GM20431 (cell line): ENCODE measurements at regions not wholly inside any gene's neighbourhood (a gene's known extent, or its start where the extent isn't known, plus 50 kb on each side); places are given as distances from the start of the nearest gene placed in this dataset.

Source experiments
- in situ Hi-C: fragments of 300-500 bp; cut with MseI, MboI; formaldehyde crosslinking; loops from one replicate; pipeline ENCODE4 v1.15.0; 2020; ENCODE audit warnings: low sequenced_read_pairs; ENCODE audit not compliant: unreplicated experiment

DNA sequence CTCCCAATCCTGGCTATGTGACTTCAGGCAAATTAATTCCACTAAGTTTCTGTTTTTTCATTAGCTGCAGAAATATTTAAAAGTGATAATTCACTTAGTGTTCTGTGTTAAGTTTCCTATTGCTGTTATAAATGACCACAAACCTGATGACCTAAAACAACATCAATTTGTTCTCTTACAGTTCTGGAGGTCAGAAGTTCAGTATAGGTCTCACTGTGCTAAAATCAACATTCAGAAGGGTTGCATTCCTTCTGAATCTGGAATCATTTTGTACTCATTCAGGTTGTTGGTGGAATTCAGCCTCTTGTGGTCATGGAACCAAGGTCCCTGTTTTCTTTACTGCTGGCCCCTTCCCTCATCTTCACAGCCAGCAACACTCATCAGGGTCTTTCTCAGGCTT is 254.1 kb downstream of the CNTN3 start:
- in situ Hi-C loops, result no loop called here

DNA sequence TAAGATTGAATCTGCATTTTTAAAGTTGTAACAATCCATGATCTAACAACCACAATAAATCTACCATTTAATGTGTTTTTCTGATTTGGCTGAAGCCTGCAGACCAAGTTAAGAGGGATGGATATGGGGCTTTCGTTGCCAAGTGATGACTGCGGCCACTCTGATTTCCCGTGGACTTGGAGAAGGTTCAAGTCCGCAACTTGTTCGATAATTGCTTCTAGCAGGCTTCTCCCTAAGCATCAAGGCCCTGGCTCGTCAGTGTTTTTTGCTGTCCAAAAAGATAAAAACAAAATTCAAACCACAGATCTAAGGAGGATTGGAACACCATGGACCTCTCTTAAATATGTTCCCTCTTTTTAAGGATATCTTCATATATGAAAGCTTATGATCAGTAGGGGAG is 256.6 kb downstream of the CNTN3 start:
- in situ Hi-C loops, result no loop called here

DNA sequence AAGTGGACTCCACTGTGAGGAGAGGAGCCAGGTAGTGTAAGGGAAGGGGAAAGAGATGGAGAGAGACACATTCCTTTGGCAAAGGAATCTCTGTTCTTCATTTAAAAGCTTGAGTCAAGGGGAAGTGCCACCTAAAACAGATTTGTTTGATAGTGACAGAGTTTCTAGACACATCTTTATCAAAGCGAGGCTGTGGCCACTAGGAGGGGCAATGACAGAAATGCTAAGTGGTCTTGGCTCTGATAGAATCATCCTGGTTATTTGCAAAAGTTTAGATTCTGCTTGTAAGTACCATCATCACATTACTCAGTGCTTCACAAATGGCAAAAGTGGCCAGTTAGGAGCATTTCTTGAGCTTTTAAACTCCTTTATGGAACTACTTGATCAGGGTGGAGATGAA is 261.4 kb downstream of the CNTN3 start:
- in situ Hi-C loops, result no loop called here

DNA sequence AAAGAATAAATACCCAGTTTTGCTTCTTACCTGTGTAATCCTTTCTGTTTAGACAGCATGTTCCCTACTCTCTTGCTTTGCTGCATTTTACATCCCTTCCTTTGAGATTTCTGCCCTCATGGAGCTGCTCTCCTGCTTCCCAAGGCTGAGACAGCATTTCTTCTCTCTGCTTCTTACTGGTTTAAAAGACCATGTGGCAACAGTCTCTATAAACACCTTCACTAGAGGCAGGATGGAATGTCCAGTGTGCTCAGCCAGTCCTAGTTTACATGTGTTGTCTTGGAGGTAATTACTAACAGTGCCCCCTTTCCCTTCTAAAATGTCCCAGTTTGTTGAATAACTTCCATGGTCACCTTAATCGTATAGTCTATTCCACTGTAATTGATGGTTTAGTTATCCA is 262.3 kb downstream of the CNTN3 start:
- in situ Hi-C loops, result no loop called here

DNA sequence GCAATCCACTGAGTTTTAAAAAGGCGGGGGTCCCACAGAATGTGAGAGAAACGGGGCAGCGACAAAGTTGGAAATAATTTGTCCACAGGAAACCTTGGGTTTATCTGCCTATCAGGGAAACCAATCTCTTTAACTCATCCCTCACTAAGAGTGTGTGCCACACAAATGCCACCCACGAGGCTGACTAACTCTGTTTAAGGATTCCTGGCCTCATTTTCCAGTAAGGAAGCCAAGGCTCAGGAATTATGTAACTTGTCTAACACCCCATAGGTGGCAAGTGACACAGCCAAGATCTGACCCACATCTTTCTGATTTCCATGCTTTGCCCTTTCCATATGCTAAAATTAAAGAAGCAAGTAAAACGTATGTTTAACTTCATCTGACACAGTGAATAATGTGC is 263.2 kb downstream of the CNTN3 start:
- in situ Hi-C loops, result no loop called here

DNA sequence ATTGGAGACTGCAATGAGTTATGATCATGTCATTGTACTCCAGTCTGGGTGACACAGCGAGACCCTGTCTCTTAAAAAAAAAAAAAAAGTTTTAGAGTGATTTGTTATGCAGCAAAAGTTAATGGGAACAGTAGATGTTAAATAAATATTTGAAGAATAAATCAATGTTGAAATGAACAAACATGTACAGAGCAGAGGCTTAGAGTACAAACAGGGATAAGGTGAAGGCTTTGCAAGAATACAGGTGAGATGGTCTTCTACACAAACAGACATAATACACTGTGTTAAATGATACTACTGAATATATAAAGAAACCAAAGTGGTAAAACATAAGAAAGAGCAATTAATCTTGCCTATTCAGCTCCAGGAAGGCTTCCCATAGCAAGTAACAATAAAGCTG is 265.4 kb downstream of the CNTN3 start:
- in situ Hi-C loops, result no loop called here

DNA sequence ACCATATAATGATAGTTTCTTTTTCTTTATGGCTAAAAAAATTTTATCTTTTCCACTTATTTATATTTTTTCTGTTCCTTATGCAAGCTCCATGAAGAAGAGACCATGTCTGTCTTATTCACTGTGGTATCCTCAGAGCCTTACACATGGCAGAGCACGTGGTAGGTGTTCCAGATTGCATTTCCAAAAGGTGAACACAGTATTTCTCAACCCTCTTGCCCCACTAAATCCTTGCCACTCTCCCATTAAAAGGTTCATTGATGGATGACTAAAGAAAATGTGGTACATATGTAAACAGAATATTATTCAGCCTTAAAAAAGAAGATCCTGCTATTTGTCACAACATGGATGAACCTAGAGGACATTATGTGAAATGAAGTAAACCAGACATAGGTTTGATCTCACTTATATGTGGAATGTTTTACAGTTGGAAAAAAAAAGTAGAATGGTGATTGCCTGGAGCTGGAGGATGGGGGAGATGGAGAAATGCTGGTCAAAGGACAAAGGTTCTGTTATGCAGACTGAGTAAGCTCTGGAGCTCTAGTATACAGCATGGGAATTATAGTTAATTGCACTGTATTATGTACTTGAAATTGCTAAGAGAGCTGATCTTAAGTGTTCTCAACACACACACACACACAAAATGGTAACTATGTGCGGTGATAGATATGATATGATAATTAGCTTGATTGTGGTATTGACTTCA is 266.7 kb downstream of the CNTN3 start:
- in situ Hi-C loops, result no loop called here

DNA sequence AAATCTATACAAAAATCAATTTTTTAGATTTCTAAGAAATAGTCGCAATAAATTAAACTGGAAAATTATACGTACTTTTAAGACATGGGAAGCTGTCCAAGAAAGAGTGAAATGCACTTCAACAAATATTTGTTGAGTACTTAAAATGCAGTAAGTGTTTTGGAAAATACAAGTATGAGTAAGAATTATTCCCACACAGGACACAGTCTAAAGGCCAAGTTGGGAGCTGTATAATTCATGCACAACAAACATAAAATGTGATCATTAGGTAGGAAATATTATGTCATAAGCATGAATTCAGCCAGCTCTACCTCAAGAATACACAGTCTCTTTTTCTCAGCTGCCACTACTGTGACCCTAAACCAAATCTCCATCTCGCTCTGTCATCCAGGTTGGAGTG is 267.6 kb downstream of the CNTN3 start:
- in situ Hi-C loops, result no loop called here

DNA sequence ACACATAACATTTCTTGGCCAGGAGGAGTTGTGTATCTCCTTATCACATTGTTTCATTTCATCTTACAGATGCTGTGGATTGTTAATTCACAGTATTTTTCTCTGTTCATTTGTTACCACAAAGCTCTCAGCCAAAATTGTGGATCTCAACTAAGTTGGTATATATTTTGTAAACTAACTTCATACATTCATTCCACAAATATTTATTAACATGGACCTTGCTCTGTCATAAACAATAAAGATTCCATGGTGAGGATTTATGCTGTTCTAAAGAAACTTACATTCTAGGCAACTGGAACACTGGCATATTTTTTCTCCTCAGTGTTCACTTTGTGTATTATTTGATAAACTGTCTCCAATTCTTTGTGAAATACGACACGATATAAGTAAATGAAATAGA is 268.8 kb downstream of the CNTN3 start:
- in situ Hi-C loops, result no loop called here

DNA sequence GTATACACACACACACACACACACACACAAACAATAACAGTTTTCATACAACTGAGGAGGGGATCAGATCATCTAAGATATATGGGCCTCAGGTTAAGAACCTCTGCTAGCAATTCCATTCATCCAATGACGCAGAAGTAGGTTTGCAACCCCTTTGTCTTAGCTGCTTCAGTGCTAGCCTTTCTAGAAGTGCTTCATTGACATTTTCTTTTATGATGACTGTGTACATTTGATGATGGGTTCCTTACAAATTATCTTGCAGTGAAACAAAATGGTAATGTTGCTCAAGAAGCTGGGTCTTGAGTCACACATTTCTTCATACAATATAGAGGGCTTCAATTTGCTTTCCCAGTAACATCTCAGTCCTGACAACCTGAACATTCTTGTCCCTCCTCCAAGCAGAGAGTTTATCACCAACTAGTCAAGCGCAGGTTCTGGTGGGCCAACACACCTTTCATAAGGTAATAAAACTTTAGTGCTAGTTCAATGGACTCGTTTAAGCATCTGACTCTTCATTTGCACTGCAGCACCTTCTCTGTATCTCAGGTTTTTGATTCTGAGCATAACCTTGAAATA is 269.5 kb downstream of the CNTN3 start:
- in situ Hi-C loops, result no loop called here

DNA sequence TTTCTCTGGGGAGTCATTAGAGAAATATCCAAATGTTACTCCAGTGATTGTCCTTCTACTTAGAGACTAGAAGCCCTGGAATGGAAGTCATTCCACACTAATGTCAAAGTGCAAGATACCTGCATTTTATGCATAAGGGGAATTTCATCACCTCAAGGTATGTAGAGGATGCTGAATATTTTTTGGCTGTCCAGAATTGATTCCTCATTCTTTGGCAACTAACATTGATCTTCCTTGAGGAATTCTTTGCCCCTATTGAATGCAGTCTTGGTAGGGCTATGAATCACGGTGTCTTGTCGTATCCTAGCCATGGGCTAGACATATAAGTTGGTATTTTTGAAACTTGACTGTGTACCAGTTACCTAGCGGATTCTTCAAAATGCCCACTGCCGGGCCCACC is 271.1 kb downstream of the CNTN3 start:
- in situ Hi-C loops, result no loop called here

DNA sequence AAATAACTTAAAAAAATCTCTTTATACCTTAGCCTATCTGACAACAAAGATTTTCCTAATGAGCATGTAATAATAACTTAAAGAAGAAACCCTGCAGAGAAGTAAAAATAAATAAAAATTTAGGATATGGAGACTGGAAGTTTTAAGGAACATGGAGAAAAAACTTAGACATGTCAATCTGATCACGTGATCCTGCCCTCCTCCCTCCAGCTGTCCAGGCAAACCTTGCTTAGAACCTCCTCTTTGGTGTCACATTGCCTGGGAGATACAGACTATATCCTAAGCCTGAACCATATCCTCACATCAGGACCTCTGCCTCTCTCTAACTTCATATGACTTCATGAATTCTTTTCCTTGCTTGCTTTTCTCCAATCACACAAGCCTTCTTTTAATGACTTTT is 275.5 kb downstream of the CNTN3 start:
- in situ Hi-C loops, result no loop called here

DNA sequence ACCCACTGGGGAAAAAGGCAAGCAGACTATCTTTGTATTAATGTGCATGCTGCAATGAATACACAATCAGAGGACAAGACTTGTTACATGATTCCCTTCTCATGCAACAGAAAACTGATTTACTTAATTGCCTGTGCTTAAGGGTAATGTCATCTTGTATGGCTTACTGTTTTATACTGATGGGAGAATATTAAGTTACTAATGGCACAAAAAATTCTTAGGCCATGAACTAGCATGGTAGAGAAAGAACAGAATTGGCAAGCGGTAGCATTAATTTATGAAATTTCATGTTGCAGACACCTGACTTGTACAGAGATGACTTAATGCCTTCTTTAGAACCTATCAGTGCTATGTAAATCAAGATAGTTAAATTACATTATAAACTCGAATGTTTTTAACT is 282.3 kb downstream of the CNTN3 start:
- in situ Hi-C loops, result no loop called here

DNA sequence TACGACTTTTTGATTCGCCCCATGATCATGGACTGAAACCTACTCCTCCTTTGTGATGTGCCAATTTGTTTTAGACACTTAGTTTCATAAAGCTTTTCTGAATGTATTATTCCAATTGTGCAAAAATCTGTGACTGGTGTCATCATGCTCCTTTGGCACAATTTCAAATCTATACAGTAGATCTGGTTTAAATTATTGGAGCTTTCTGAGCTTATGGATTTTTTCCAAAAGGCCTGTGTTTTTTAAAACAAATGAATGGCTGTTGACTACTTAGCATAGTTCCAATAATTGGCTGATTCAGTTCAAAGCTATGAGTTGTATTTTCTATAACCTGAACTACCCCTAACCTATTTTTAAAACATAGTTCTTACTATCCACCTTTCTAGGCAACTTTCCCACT is 282.7 kb downstream of the CNTN3 start:
- in situ Hi-C loops, result no loop called here

DNA sequence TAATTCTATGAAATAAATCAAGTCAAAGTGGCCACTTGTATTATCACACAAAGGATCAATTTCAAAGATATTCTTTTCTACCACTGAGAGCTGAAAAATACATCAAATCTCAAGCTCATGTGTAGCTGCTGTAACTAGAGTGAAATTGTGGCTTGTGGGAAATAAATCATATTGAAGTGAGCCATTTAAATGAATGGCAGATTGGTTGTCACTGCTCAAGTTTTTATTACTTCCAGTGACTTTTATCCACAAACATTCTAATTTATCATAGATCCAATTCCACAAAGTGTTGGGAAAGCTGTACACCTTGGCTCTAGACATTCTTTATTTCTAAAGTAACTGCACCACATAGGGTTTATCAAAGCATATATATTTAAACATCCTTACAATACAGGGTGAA is 285.4 kb downstream of the CNTN3 start:
- in situ Hi-C loops, result no loop called here

DNA sequence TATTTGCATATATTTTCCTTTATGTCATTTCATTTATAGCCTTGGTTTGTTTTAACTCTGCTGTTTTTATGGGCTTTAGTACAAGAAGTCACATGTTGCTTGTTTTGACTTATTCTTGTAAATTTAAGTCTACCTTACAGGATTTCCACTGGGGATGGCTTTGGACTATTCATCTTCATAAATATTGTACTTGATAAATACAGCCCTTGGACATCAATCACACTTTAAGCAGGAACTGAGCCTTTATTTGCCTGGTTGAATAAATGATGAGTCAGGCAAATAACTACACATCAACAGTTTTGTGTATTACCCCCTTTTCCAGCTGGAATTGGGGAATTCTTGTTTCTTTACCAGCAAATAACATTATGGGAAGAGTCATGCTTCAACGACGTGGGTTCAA is 286.0 kb downstream of the CNTN3 start:
- in situ Hi-C loops, result no loop called here

DNA sequence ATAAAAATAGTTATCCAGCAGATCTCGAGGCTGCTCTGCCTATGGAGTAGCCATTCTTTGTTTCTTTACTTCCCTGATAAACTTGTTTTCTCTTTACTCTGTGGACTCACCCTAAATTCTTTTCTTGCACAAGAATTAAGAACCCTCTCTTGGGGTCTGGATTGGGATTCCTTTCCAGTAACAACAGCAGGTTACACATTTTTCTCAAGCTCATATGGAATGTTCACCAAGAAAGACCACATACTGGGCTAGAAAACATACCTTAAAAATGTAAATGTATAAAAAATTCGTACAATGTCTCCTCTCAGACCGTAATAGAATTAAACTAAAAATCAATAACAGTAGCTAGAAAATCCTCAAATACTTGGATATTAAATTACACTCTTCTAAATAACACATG is 299.2 kb downstream of the CNTN3 start:
- in situ Hi-C loops, result no loop called here

DNA sequence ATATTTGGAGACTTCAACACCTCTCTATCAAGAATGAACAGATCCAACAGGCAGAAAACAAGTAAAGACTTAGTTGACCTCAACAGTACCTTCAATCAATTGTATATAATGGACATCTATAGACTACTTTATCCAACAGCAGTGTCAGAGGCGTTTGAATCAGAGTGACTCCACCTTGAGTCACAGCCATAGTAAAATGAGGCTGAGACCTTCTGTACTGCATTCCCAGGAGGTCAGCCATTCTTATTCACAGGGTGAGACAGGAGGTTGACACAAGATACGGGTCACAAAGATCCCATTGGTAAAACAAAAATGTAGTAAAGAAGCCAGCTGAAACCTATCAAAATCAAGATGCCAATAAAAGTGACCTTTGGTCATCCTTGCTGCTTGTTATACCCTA is 299.8 kb downstream of the CNTN3 start:
- in situ Hi-C loops, result no loop called here

DNA sequence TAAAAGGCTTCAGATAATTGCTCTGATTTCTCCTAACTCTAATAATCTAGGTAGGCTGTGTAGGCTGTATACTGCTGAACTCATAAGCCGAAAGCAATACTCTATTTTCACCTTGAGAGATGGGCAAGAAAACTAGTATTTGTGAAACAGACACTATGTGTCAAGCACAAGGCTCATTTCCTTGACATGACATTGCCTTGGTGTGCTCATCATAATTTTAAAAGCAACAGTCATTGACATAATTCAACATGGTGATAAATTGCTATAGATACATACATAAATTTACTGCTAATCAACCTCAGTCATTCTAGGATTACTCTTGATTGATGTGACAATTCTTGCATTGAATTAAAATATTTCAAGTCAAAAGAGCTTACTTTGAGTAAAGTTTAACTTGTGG is 304.7 kb downstream of the CNTN3 start:
- in situ Hi-C loops, result no loop called here

DNA sequence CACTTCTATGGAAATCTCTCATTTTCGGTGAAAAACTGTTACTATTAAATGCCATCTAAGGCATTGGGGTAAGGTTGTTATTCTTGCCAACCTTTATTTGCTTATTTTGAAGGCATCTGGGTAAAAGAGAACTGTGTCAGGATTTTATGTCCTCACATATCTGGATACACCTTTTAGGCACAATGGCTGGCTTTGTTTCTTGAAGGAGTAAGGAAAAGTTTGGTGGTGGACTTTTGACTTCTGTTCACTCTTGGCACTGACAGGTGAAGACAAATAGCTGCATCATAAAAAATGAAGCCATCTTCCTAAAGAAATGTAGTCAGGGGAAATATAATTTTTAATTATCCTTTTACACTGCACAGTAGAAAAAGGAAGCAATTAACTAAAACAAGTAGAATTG is 310.0 kb downstream of the CNTN3 start:
- in situ Hi-C loops, result no loop called here

DNA sequence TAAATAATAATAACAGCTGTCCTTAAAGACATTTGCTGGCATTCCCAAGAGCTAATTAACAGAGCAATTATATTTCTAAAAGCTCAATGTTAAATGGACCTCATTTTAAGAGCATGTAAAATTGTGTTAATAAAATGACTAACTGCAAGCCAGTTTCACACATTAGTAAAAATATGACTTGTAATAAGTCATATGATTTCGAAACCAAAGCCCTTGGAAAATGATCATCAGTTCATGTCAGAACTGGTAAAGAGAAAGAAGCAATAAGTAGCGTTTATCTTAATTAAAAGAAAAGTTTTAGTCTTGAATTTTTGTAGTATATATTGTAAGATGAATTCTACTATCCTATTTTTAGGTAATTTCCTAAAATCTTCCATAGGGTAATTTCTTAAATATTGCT is 310.7 kb downstream of the CNTN3 start:
- in situ Hi-C loops, result no loop called here

DNA sequence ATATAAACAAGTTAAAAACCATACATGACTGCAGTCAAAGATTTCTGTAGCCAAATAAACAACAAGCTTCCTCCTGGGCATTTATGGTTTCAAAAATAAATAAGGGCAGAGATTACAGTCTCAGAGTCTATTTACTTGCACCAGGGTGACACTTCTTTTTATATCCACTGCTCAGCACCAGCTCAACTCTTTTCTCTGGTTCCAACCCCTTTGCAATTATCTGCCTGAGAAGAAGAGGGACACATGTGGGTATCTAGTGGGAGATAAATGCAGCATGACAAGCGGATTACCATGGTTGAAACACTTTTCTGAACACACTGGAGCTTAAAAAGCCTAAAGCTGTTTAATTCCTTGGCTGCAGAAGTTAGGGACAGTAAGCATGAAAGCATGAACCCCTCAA is 311.5 kb downstream of the CNTN3 start:
- in situ Hi-C loops, result no loop called here
